Panc1 (cell line): ENCODE measurements at regions not wholly inside any gene's neighbourhood (a gene's known extent, or its start where the extent isn't known, plus 50 kb on each side); places are given as distances from the start of the nearest gene placed in this dataset.

Experiments
- ATAC-seq: fragments of 200-7000 bp; cut with Tn5 transposase; 2 replicates; pipeline ENCODE4 v1.9.1; 2020; ENCODE audit warnings: mild to moderate bottlenecking, moderate library complexity
- BruUV-seq: library from RNA; stranded (reverse); fragments of 400-500 nt; replicated peaks from 2 replicates; lab custom pipeline; 2021; lab: Mats Ljungman, UMichigan
- CTCF ChIA-PET: fragments of 300-600 bp; sonication (Branson Sonifier 250); formaldehyde crosslinking; loops from one replicate; lab custom pipeline; 2022; ENCODE audit warnings: antibody characterized with exemption; lab: Charles Lee
- POLR2A ChIA-PET: fragments of 300-600 bp; sonication (Branson Sonifier 250); formaldehyde crosslinking; loops from one replicate; lab custom pipeline; 2022; ENCODE audit warnings: antibody characterized with exemption; lab: Charles Lee
- DNase-seq: peaks from one replicate; pipeline ENCODE4 v3.0.0-alpha.2; 2010; ENCODE audit warnings: low read depth, low spot score
- H3K27ac ChIP-seq: 2 replicates; pipeline ENCODE4 v1.5.1; 2011; ENCODE audit warnings: mild to moderate bottlenecking, low read length, inconsistent platforms
- H3K27me3 ChIP-seq: fragments of 200-500 bp; sonication (Bioruptor generic); 2 replicates; pipeline ENCODE4 v1.6.0; 2014; ENCODE audit warnings: low read length, inconsistent platforms; ENCODE audit not compliant: control insufficient read depth, insufficient read depth
- H3K36me3 ChIP-seq: fragments of 200-500 bp; sonication (Bioruptor generic); 2 replicates; pipeline ENCODE4 v1.5.1; 2014; ENCODE audit warnings: inconsistent platforms, mild to moderate bottlenecking, low read length, moderate library complexity; ENCODE audit not compliant: control insufficient read depth, insufficient read depth
- H3K4me1 ChIP-seq: 2 replicates; pipeline ENCODE4 v1.5.1; 2011; ENCODE audit warnings: inconsistent platforms, mild to moderate bottlenecking, low read length, moderate library complexity; ENCODE audit not compliant: control insufficient read depth, insufficient read depth
- H3K4me3 ChIP-seq, 2 experiments: 2 replicates each; pipeline ENCODE4 v1.5.1; 2011 to 2012; ENCODE audit warnings: low read depth in 2 of 2, low read length in 2 of 2, mild to moderate bottlenecking in 2 of 2, inconsistent platforms in 1 of 2, moderate library complexity in 1 of 2
- H3K9me3 ChIP-seq: fragments of 200-500 bp; sonication (Bioruptor generic); 2 replicates; pipeline ENCODE4 v1.5.1; 2014; ENCODE audit warnings: low read depth, mild to moderate bottlenecking, inconsistent platforms, low read length, moderate library complexity; ENCODE audit not compliant: control insufficient read depth, insufficient read depth
- POLR2AphosphoS5 ChIP-seq: IDR thresholded peaks from 2 replicates; pipeline ENCODE4 v1.6.1; 2012; ENCODE audit warnings: mild to moderate bottlenecking, low read depth, low read length, moderate library complexity
- SIN3A ChIP-seq: IDR thresholded peaks from 2 replicates; pipeline ENCODE4 v1.6.1; 2012; ENCODE audit warnings: low read depth, mild to moderate bottlenecking, low read length, moderate library complexity, borderline replicate concordance; ENCODE audit not compliant: insufficient read depth
- TCF7L2 ChIP-seq: IDR thresholded peaks from 2 replicates; pipeline ENCODE4 v1.6.1; 2011; ENCODE audit warnings: mild to moderate bottlenecking, low read depth, low read length, inconsistent platforms
- in situ Hi-C: cut with HindIII; loops from 2 replicates; pipeline ENCODE4 v1.10.0; 2016; ENCODE audit warnings: low sequenced_read_pairs, low pct_unique_long_range_greater_than_20kb
- intact Hi-C: fragments of 100-400 bp; cut with micrococcal nuclease; formaldehyde crosslinking; loops from one replicate; pipeline ENCODE4 v1.10.0; 2022; ENCODE audit not compliant: unreplicated experiment
- TF ChIP-seq, protein P1 (sequence below): fragments of 450-650 bp; IDR thresholded peaks from 2 replicates; pipeline ENCODE4 v1.5.1; 2017; ENCODE audit warnings: mild to moderate bottlenecking
- TF ChIP-seq, protein P2 (sequence below), 2 experiments: IDR thresholded peaks; 2 replicates each; pipeline ENCODE4 v1.6.1; 2011 to 2012; ENCODE audit warnings: low read depth in 2 of 2, control low read depth in 1 of 2, low read length in 1 of 2, mild to moderate bottlenecking in 1 of 2, moderate library complexity in 1 of 2; ENCODE audit not compliant: insufficient read depth in 1 of 2

DNA sequence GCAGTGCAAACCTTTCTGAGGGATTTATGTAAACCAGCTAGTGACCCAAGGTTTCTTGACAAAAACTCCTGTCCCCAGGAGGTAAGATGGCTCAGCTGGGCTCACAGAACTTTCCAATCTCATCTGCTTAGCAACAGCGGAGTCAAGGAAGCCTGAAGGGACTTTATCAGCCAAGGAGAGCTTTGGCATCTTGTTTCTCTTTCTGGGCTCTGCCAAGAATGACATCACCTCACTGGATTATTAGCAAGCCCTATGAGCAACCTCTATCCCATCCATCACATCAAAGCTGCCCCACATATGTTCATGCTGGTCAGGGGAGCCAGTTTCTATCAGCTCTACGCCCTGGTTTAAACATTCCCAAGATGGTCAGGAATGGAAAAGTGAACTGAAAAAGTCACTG is 461.3 kb downstream of the ENC1 start:
- no peak overlapping the region for H3K27ac ChIP-seq
- H3K4me1 ChIP-seq, result no peaks in the 10 kb centered on the region
- no peaks in the 10 kb centered on the region for H3K9me3 ChIP-seq
- POLR2A ChIA-PET, result no interaction called here
- DNase-seq (no peak), ATAC-seq (no peak)
- in situ Hi-C loops, result no loop called here
- CTCF ChIA-PET, result no interaction called here
- intact Hi-C loops, result no loop called here
- no peak for TF ChIP-seq POLR2AphosphoS5
- TF ChIP-seq, protein P1, sequence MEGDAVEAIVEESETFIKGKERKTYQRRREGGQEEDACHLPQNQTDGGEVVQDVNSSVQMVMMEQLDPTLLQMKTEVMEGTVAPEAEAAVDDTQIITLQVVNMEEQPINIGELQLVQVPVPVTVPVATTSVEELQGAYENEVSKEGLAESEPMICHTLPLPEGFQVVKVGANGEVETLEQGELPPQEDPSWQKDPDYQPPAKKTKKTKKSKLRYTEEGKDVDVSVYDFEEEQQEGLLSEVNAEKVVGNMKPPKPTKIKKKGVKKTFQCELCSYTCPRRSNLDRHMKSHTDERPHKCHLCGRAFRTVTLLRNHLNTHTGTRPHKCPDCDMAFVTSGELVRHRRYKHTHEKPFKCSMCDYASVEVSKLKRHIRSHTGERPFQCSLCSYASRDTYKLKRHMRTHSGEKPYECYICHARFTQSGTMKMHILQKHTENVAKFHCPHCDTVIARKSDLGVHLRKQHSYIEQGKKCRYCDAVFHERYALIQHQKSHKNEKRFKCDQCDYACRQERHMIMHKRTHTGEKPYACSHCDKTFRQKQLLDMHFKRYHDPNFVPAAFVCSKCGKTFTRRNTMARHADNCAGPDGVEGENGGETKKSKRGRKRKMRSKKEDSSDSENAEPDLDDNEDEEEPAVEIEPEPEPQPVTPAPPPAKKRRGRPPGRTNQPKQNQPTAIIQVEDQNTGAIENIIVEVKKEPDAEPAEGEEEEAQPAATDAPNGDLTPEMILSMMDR, result no peak
- no peak for TF ChIP-seq TCF7L2
- no peak for TF ChIP-seq SIN3A
- TF ChIP-seq, protein P2, sequence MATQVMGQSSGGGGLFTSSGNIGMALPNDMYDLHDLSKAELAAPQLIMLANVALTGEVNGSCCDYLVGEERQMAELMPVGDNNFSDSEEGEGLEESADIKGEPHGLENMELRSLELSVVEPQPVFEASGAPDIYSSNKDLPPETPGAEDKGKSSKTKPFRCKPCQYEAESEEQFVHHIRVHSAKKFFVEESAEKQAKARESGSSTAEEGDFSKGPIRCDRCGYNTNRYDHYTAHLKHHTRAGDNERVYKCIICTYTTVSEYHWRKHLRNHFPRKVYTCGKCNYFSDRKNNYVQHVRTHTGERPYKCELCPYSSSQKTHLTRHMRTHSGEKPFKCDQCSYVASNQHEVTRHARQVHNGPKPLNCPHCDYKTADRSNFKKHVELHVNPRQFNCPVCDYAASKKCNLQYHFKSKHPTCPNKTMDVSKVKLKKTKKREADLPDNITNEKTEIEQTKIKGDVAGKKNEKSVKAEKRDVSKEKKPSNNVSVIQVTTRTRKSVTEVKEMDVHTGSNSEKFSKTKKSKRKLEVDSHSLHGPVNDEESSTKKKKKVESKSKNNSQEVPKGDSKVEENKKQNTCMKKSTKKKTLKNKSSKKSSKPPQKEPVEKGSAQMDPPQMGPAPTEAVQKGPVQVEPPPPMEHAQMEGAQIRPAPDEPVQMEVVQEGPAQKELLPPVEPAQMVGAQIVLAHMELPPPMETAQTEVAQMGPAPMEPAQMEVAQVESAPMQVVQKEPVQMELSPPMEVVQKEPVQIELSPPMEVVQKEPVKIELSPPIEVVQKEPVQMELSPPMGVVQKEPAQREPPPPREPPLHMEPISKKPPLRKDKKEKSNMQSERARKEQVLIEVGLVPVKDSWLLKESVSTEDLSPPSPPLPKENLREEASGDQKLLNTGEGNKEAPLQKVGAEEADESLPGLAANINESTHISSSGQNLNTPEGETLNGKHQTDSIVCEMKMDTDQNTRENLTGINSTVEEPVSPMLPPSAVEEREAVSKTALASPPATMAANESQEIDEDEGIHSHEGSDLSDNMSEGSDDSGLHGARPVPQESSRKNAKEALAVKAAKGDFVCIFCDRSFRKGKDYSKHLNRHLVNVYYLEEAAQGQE (IDR thresholded peaks at IDR 0.05; ENCODE audit: insufficient read depth in 1 of 2, low read depth in 2 of 2, low read length in 1 of 2), result no peak
- H3K36me3 ChIP-seq, result no peaks in the 10 kb centered on the region
- H3K4me3 ChIP-seq, result no peak overlapping the region
- no TSS peak for BruUV-seq
- no peaks in the 10 kb centered on the region for H3K27me3 ChIP-seq

DNA sequence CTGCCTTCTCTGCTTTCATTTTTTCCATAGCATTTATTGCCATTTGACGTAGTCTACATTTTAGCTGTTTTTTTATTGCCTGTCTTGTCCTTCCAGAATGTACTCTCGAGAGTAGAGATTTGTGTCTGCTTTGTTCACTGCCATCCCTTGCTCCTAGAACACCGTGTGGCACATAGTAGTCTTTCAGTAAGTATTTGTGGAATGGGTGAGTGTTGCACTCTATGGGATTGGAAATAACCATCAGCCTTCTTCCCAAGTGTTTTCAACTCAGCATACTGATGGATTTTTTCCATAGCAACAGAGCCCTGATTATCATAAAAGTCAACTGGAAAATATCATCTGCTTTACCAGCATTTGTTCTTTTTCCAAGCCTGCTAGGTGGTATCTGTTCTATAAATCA is 462.6 kb downstream of the ENC1 start:
- ATAC-seq, result no peak
- in situ Hi-C loops (no loop called here), intact Hi-C loops (no loop called here)
- TF ChIP-seq POLR2AphosphoS5 (no peak), SIN3A (no peak), TCF7L2 (no peak)
- TF ChIP-seq, protein P2 (IDR thresholded peaks at IDR 0.05; ENCODE audit: insufficient read depth in 1 of 2, low read depth in 2 of 2, low read length in 1 of 2), result no peak
- ChIA-PET POLR2A (no interaction called here), CTCF (no interaction called here)
- no peaks in the 10 kb centered on the region for H3K4me1 ChIP-seq
- DNase-seq, result no peak
- BruUV-seq, result no TSS peak
- H3K4me3 ChIP-seq, result no peak overlapping the region
- no peaks in the 10 kb centered on the region for H3K36me3 ChIP-seq
- H3K27me3 ChIP-seq, result no peaks in the 10 kb centered on the region
- H3K9me3 ChIP-seq, result no peaks in the 10 kb centered on the region
- no peak overlapping the region for H3K27ac ChIP-seq
